ENCODE measurements at regions not wholly inside any gene's neighbourhood (a gene's known extent, or its start where the extent isn't known, plus 50 kb on each side); places are given as distances from the start of the nearest gene placed in this dataset.

DNA sequence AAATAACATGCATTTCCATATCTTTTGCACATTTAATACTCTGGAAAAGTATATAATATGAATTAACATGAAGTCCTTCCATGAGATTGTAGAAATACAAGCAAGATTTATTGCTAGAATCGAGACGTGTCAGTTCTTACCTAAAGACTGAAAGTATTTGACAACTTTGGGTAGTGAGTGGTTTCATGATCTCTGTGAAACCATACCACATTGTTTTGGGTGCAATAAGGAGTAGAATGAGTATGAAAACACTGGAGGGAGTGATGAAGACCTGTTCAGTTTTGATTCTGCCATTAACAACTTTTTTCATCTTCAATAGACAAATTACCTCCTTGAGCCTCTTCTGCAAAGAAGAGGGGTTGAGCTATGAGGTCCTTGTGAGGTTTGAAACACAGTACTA lies 133.7 kb downstream of the NUDT12 start:
- no peak overlapping the region for H3K4me3 ChIP-seq (ENCODE audit: low read depth, low read length)
- DNase-seq (ENCODE audit: low read depth): no peak
- TF ChIP-seq MYC (IDR thresholded peaks at IDR 0.05; ENCODE audit: low read depth, low read length): no peak
- TF ChIP-seq, protein P1, sequence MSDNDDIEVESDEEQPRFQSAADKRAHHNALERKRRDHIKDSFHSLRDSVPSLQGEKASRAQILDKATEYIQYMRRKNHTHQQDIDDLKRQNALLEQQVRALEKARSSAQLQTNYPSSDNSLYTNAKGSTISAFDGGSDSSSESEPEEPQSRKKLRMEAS (IDR thresholded peaks at IDR 0.05; ENCODE audit: low read depth, low read length): no peak
- TF ChIP-seq, protein P2, sequence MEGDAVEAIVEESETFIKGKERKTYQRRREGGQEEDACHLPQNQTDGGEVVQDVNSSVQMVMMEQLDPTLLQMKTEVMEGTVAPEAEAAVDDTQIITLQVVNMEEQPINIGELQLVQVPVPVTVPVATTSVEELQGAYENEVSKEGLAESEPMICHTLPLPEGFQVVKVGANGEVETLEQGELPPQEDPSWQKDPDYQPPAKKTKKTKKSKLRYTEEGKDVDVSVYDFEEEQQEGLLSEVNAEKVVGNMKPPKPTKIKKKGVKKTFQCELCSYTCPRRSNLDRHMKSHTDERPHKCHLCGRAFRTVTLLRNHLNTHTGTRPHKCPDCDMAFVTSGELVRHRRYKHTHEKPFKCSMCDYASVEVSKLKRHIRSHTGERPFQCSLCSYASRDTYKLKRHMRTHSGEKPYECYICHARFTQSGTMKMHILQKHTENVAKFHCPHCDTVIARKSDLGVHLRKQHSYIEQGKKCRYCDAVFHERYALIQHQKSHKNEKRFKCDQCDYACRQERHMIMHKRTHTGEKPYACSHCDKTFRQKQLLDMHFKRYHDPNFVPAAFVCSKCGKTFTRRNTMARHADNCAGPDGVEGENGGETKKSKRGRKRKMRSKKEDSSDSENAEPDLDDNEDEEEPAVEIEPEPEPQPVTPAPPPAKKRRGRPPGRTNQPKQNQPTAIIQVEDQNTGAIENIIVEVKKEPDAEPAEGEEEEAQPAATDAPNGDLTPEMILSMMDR (IDR thresholded peaks at IDR 0.05; ENCODE audit: low read depth, low read length): no peak
- no peak for TF ChIP-seq POLR2A (IDR thresholded peaks at IDR 0.05; ENCODE audit: extremely low read depth, insufficient read length)

GRCh38 chr5:103428411-103428871 lies 134.1 kb downstream of the NUDT12 start:
- DNase-seq (ENCODE audit: low read depth): no peak
- TF ChIP-seq, protein P2 (IDR thresholded peaks at IDR 0.05; ENCODE audit: low read depth, low read length): no peak
- TF ChIP-seq MYC (IDR thresholded peaks at IDR 0.05; ENCODE audit: low read depth, low read length) (no peak), POLR2A (IDR thresholded peaks at IDR 0.05; ENCODE audit: extremely low read depth, insufficient read length) (no peak)
- TF ChIP-seq, protein P1 (IDR thresholded peaks at IDR 0.05; ENCODE audit: low read depth, low read length): no peak

DNA sequence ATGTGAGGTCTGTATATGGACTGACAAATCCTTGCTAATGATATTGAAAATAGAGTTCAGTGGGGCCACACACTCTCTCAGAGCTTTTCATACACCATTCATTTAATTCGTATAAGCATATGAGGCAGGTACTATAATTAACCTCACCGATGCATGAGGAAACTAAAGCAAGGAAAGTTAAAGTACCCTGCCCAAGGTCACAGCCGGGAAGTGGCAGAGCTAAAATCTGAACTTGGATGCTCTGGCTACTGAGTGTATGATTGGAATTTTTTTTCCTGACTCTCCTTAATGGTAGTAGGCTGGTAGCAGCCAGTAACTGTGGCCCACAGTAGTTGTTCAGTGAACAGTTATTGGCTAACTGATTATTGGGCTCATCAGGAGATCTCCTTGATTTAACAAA lies 135.3 kb downstream of the NUDT12 start:
- no peak for DNase-seq (ENCODE audit: low read depth)
- H3K4me3 ChIP-seq (ENCODE audit: low read depth, low read length): no peak overlapping the region
- TF ChIP-seq, protein P2 (IDR thresholded peaks at IDR 0.05; ENCODE audit: low read depth, low read length): no peak
- TF ChIP-seq POLR2A (IDR thresholded peaks at IDR 0.05; ENCODE audit: extremely low read depth, insufficient read length): no peak
- no peak for TF ChIP-seq MYC (IDR thresholded peaks at IDR 0.05; ENCODE audit: low read depth, low read length)
- TF ChIP-seq, protein P1 (IDR thresholded peaks at IDR 0.05; ENCODE audit: low read depth, low read length): no peak

More at GRCh38 chr5:103428411-103428871, 134.1 kb downstream of the NUDT12 start:
- H3K4me3 ChIP-seq (ENCODE audit: low read depth, low read length): no peak overlapping the region

DNA sequence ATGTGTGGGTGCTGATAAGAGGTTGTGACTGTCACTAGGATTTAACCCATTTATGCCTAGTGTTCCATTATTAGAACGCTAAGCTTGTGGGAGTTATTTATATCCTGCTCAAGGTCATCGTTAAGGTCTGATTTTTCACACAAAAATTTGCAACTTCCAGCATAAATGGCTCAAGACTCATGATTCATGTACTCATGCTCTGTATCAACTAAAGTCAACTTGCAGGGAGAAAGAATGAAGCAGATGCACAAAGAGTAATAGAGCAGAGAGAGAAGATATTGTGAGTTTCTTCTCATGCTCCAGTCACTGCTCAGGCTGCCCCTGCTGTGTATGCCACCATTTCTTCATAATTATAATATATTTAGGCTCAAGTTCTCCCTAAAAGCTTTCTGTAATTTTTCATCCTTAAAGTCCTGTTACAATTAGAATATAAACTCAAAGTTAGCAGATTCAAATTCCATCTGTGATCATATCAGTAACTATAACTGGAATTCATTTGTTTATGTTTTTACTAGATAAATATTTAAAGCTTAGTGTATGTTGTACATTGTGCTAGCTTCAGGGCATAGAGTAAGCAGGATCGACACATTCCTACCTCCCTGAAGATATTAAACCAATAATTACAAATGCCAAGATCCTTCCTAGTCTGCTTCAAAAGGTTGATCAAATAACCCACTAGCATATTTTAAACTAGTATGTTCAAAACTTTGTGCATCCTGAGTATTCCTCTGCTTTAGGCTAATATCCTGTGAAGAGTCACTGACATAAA lies 136.7 kb downstream of the NUDT12 start:
- TF ChIP-seq, protein P2 (IDR thresholded peaks at IDR 0.05; ENCODE audit: low read depth, low read length): no peak
- no peak for TF ChIP-seq POLR2A (IDR thresholded peaks at IDR 0.05; ENCODE audit: extremely low read depth, insufficient read length)
- TF ChIP-seq, protein P1 (IDR thresholded peaks at IDR 0.05; ENCODE audit: low read depth, low read length): no peak
- no peak for TF ChIP-seq MYC (IDR thresholded peaks at IDR 0.05; ENCODE audit: low read depth, low read length)
- no peak for DNase-seq (ENCODE audit: low read depth)
- no peak overlapping the region for H3K4me3 ChIP-seq (ENCODE audit: low read depth, low read length)

DNA sequence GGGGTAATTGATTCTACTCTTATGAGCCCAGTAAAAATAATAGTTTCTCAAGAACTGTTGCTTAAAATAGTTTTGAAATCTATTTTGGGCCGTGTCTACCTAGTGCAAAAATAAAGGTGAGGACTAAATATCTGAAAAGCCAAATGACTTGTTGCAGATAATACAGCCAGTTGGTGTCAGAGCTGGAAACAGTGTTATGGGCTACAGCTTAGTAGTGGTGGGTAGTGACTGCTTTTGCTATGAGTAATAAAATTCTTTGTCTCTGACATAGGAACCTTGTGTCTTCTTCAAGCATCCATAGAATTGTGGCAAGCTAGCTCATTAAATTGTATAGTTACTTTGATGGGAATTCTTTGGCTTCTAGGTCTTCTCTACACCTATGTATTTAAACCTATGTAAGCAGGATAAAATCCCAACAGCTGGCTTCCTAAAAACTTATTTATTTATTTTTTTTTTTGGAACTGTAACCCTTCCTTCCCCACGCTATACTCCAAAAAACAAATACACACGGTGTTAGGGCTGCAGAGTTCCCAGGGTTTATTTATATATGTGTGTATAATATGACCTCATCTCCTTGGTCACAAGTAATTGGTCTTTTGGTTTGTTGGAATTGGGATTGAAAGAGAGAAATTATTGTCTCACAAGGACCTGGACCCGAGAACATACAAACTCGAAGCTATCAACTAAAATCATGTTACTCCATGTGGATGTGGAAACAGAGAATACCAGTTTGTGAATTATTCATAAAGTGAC lies 138.0 kb downstream of the NUDT12 start:
- TF ChIP-seq MYC (IDR thresholded peaks at IDR 0.05; ENCODE audit: low read depth, low read length): no peak
- TF ChIP-seq, protein P1 (IDR thresholded peaks at IDR 0.05; ENCODE audit: low read depth, low read length): no peak
- TF ChIP-seq, protein P2 (IDR thresholded peaks at IDR 0.05; ENCODE audit: low read depth, low read length): no peak
- TF ChIP-seq POLR2A (IDR thresholded peaks at IDR 0.05; ENCODE audit: extremely low read depth, insufficient read length): no peak
- H3K4me3 ChIP-seq (ENCODE audit: low read depth, low read length): no peak overlapping the region
- DNase-seq (ENCODE audit: low read depth): no peak

Data from NB4 (cell line).